ENCODE measurements at regions not wholly inside any gene's neighbourhood (a gene's known extent, or its start where the extent isn't known, plus 50 kb on each side); places are given as distances from the start of the nearest gene placed in this dataset.

GRCh38 chrX:4451591-4451990, 738.1 kb upstream of the PRKX start:
- no peak overlapping the region for H3K4me3 ChIP-seq
- H3K27ac ChIP-seq: no peak overlapping the region

- Histone ChIP-seq H3K4me3 (no peak overlapping the region), H3K27ac (no peak overlapping the region)
Measured at GRCh38 chrX:4450177-4450576, 736.7 kb upstream of the PRKX start.

GRCh38 chrX:4435905-4436304, 722.5 kb upstream of the PRKX start:
- H3K27ac ChIP-seq: no peak overlapping the region
- H3K4me3 ChIP-seq: no peak overlapping the region

- Histone ChIP-seq H3K27ac (no peak overlapping the region), H3K4me3 (no peak overlapping the region)
Measured at GRCh38 chrX:4397471-4397870, 684.0 kb upstream of the PRKX start.

DNA sequence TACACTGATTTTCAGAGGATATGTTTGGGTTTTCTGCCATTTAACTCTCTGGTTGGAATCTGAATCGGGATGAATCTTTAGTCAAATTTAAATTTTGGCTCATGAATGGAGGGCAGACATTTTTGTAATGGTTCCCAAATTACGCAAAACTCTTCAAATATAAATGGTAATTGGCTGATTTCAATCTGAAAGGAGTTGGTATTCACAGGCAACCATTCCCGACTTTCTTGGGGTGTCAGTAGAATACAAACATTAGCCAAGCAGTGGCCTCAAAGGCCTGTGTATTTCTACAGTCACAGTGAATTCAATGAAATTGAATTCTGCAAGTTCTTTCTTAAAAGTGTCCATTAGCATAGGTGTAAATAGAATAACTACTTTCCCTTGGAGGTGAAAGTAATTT, 668.8 kb upstream of the PRKX start:
- H3K27ac ChIP-seq: no peak overlapping the region
- H3K4me3 ChIP-seq: no peak overlapping the region

DNA sequence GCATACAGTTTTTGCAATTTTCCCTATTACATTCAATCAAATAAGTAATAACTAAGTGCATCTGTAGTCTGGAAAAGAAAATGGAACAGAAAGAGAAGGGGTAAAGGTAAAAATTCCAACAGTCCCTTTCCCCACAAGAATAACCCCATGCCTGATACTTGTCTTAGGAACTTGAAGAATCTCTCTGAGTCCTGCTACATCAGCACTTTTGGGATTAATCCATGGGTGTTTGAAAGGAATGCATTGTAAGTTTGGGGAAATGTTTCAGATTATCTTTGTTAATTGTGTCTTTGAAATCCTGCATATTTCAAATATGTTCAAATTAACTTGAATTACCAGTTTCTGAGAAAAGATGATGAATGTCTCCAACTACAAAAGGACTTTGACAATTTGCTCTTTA, 667.3 kb upstream of the PRKX start:
- no peak overlapping the region for H3K4me3 ChIP-seq

DNA sequence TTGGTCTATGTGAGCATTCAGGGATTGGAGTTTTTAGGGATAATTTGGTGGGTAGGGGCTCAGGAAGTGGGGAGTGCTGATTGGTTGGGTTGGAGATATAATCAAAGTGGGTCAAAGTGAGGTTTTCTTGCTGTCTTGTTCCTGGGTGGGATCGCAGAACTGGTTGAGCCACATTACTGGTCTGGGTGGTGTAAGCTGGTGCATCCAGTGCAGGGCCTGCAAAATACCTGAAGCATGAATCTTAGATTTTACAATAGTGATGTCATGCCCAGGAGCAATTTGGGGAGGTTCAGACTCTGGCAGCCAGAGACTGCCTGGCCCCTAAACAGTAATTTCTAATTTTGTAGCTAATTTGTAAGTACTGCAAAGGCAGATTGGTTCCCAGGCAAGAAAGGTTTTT, 665.6 kb upstream of the PRKX start:
- H3K27ac ChIP-seq: no peak overlapping the region
- no peak overlapping the region for H3K4me3 ChIP-seq

More for the DNA sequence above, 667.3 kb upstream of the PRKX start:
- no peak overlapping the region for H3K27ac ChIP-seq

DNA sequence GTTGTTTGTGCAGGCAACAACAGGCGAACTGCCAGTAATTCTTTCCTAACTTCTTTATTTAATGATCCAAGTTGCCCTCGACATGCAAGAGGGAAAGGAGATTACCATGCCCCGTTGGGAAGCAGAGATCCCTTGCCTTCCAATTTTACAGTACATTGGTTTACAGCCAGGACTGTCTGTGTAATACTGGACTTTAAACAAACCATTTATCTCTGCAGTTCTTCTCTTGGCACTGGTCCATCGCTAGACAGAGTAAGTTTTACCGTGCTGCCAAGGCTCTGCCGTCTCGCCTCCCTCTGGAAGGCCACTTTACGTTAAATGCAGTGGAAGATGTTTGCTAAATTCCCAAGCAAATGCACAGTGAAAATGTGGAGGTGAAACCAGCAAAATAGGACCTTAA, 660.3 kb upstream of the PRKX start:
- H3K27ac ChIP-seq: no peak overlapping the region
- no peak overlapping the region for H3K4me3 ChIP-seq

- Histone ChIP-seq H3K4me3 (no peak overlapping the region), H3K27ac (no peak overlapping the region)
Measured at GRCh38 chrX:4358577-4358976, 645.1 kb upstream of the PRKX start.

DNA sequence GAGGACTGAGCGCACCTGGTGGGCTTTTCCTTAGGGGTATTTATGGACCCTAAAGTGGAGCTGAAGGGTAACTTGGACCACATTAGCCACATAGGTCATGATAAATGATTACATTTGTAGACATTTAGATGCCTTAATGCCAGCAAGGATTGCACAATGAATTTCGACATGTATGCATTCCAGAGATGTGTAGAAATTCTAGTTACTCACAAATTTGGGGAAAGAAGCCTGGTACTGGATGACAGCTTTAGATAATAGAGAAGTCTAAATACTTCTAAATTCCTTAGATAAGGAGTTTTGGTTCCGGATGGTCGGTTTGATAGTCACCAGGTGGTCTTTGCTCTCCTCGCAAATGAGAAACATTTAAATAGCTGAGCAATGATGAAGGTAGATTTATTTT, 609.5 kb upstream of the PRKX start:
- H3K27ac ChIP-seq: no peak overlapping the region
- H3K4me3 ChIP-seq: no peak overlapping the region

DNA sequence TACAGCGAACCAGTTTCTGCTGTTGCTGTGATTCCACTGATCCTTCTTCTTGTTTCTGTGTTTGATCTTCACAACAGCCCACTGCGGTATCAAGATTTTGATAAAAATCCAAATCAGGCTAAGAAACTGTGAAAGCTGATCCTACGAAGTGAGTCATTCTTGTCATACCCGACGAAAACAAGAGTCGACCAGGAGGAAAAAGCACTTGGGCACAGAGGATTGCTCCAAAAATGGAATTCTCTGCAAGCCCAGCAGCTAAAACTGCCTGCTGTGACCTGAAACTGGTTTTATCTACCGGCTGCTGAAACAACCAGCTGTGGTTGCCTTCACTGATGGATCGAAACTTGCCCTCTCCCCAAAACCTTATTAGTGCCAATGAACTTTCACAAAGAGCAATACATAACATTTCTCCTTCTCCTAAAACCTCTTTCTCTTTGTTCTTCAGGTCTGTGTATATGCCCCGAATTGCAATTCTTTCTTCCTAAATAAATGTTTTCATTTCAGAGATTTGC, 607.0 kb upstream of the PRKX start:
- Histone ChIP-seq H3K27ac (no peak overlapping the region), H3K4me3 (no peak overlapping the region)

- no peak overlapping the region for H3K4me3 ChIP-seq
Measured at GRCh38 chrX:4315891-4316290, 602.4 kb upstream of the PRKX start.

GRCh38 chrX:4314586-4314985, 601.1 kb upstream of the PRKX start:
- Histone ChIP-seq H3K4me3 (no peak overlapping the region), H3K27ac (no peak overlapping the region)

More at GRCh38 chrX:4315891-4316290, 602.4 kb upstream of the PRKX start:
- H3K27ac ChIP-seq: no peak overlapping the region

DNA sequence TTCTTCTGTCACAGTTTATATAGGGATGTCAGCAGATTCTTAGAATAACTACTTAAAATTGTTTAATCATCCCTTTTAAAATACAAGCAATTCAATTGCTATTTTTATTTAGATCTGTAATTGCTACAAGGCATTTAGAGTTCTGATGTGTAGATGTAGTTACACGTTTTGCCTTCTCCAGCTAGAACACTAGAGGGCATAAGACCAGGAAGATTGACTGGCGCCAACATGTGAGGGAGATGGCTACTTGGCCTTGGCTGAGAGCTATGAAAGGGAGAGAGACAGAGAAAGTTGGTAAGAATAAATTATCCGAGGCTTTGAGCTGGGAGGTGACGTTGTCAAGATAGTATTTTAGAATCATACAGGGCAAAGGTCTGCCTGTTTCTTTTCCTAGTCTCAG, 563.7 kb upstream of the PRKX start:
- Histone ChIP-seq H3K27ac (no peak overlapping the region), H3K4me3 (no peak overlapping the region)

GRCh38 chrX:4268676-4269075, 555.2 kb upstream of the PRKX start:
- Histone ChIP-seq H3K4me3 (no peak overlapping the region), H3K27ac (no peak overlapping the region)

GRCh38 chrX:4265036-4265435, 551.6 kb upstream of the PRKX start:
- no peak overlapping the region for H3K4me3 ChIP-seq
- H3K27ac ChIP-seq: no peak overlapping the region

DNA sequence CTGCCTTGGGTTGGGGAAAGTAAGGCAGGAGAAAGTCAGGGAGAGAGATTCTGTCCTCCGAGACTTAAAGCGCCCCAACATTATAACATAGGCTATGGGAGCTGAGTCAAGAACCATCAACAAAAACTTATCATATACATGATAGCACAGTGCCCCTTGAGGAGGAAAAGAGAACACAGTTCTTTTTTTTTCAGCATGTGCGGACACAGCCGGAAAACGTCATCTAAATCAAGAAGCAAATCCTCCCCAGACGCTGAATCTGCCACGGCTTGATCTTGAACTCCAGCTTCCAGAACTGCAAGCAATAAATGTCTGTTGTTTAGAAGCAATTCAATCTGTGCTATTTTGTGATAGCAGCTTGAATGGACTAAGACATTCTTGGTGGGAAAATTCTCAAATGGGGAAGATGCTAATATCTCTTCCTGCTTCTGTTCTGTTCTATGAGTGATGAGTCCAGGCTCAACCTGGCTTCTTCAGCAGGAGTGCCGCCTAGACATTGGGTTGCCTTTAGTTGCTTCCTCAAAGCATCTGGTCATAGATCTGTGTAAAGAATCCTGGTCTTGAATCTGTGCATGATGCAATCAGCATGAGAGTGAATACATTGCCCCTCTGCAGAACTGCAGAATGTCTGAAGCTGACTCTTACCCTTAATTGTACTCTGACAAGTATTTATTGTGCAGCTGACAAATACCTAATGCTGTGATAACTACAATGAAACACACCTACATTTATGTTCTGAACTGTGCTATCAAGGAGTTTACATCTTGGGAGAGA, 549.8 kb upstream of the PRKX start:
- H3K27ac ChIP-seq: no peak overlapping the region
- no peak overlapping the region for H3K4me3 ChIP-seq

GRCh38 chrX:4253092-4253491, 539.6 kb upstream of the PRKX start:
- Histone ChIP-seq H3K4me3 (no peak overlapping the region), H3K27ac (no peak overlapping the region)

DNA sequence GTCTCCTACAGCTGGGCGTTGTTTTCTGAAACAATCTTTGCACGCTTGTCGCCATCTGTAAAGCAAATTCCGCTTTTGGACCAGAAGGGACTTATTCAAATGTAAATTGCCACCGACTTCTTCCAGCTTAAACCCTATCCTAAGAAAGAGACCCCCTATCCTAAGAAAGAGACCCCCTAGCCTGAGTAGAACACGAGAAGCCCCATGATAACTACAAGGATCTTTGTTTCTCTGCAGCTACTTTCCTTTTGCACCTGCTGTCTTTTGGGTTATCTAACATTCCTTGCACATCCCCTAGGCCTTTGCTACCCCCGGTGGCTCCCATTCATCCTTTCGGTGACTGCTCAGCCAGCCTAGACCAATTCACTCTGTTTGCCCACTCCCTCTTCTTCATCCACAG, 536.0 kb upstream of the PRKX start:
- no peak overlapping the region for H3K4me3 ChIP-seq
- H3K27ac ChIP-seq: no peak overlapping the region

DNA sequence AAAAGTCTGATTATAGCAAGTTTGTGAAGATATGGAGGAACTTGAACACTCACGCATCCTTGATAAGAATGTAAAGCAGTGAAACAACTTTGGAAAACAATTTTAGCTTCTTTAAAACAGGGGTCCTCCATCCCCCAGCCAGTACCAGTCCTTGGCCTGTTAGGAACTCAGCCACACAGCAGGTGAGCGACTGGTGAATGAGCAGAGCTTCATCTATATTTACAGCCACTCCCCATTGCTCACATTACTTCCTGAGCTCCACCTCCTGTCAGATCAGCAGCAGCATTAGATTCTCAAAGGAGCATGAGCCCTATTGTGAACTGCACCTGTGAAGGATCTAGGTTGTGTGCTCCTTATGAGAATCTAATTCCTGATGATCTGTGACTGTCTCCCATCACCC, 530.3 kb upstream of the PRKX start:
- no peak overlapping the region for H3K27ac ChIP-seq
- no peak overlapping the region for H3K4me3 ChIP-seq

GRCh38 chrX:4240541-4241194, 527.2 kb upstream of the PRKX start:
- no peak overlapping the region for H3K27ac ChIP-seq
- no peak overlapping the region for H3K4me3 ChIP-seq
